ENCODE measurements at regions not wholly inside any gene's neighbourhood (a gene's known extent, or its start where the extent isn't known, plus 50 kb on each side); places are given as distances from the start of the nearest gene placed in this dataset.

- TF ChIP-seq CTCF (conservative IDR thresholded peaks at IDR 0.05) (no peak), ZFX (IDR thresholded peaks at IDR 0.05) (no peak)
- no peak overlapping the region for H3K27ac ChIP-seq
Observed at GRCh38 chr13:97692628-97693027, 258.7 kb downstream of the RAP2A start.

- TF ChIP-seq CTCF (conservative IDR thresholded peaks at IDR 0.05) (no peak), ZFX (IDR thresholded peaks at IDR 0.05) (no peak)
- no peak overlapping the region for H3K27ac ChIP-seq
Observed at GRCh38 chr13:97695684-97696083, 257.8 kb upstream of the IPO5 start.

- TF ChIP-seq CTCF (conservative IDR thresholded peaks at IDR 0.05) (no peak), ZFX (IDR thresholded peaks at IDR 0.05) (no peak)
- no peak overlapping the region for H3K27ac ChIP-seq
Observed at GRCh38 chr13:97696921-97697320, 256.6 kb upstream of the IPO5 start.

- TF ChIP-seq ZFX (IDR thresholded peaks at IDR 0.05), result no peak
- TF ChIP-seq CTCF (conservative IDR thresholded peaks at IDR 0.05), result no peak
- no peak overlapping the region for H3K27ac ChIP-seq
Observed at GRCh38 chr13:97700306-97700848, 253.1 kb upstream of the IPO5 start.

GRCh38 chr13:97702614-97703013, 250.9 kb upstream of the IPO5 start:
- H3K27ac ChIP-seq, result no peak overlapping the region
- TF ChIP-seq CTCF (conservative IDR thresholded peaks at IDR 0.05) (no peak), ZFX (IDR thresholded peaks at IDR 0.05) (no peak)

- TF ChIP-seq CTCF (conservative IDR thresholded peaks at IDR 0.05), result no peak
- TF ChIP-seq ZFX (IDR thresholded peaks at IDR 0.05), result no peak
- no peak overlapping the region for H3K27ac ChIP-seq
Observed at GRCh38 chr13:97710797-97711196, 242.7 kb upstream of the IPO5 start.

- no peak overlapping the region for H3K27ac ChIP-seq
- no peak for TF ChIP-seq CTCF (conservative IDR thresholded peaks at IDR 0.05)
- TF ChIP-seq ZFX (IDR thresholded peaks at IDR 0.05), result no peak
Observed at GRCh38 chr13:97712770-97713169, 240.7 kb upstream of the IPO5 start.
